Ovary (tissue), 7 donors: ENCODE measurements at regions not wholly inside any gene's neighbourhood (a gene's known extent, or its start where the extent isn't known, plus 50 kb on each side); places are given as distances from the start of the nearest gene placed in this dataset.

Experiments used
- DNase-seq, 5 donors: peaks; one replicate each; pipeline ENCODE4 v3.0.0-alpha.2; 2019 to 2020
- H3K27ac ChIP-seq, 2 donors: fragments of 200-600 bp; one replicate each; pipeline versions ENCODE4 v1.5.1 to v1.8.0; 2019 to 2022
- H3K27me3 ChIP-seq: fragments of 200-600 bp; one replicate; pipeline ENCODE4 v1.8.0; 2022
- H3K36me3 ChIP-seq: fragments of 200-600 bp; sonication (generic); one replicate; pipeline ENCODE4 v1.5.1; 2019
- H3K4me1 ChIP-seq: one replicate; pipeline ENCODE4 v1.8.1; 2013; ENCODE audit warnings: mild to moderate bottlenecking, moderate library complexity; ENCODE audit not compliant: insufficient read depth
- H3K4me3 ChIP-seq: fragments of 200-600 bp; sonication (generic); one replicate; pipeline ENCODE4 v1.5.1; 2017
- H3K9me3 ChIP-seq, 2 donors: fragments of 200-600 bp in 1 of 2; sonication (generic) in 1 of 2; one replicate each; pipeline versions ENCODE4 v1.5.1 to v1.8.1; 2013 to 2019; ENCODE audit warnings: mild to moderate bottlenecking in 1 of 2, moderate library complexity in 1 of 2
- CTCF ChIP-seq, 3 donors: fragments of 450-650 bp in 2 of 3; fragments of 200-600 bp in 1 of 3; IDR thresholded peaks; one replicate each; pipeline versions ENCODE4 v1.5.1 to v1.8.0; 2016 to 2022; ENCODE audit warnings: antibody characterized with exemption in 3 of 3, mild to moderate bottlenecking in 1 of 3
- EP300 ChIP-seq: sonication (generic); formaldehyde crosslinking; IDR thresholded peaks from one replicate; pipeline ENCODE4 v1.6.1; 2017; ENCODE audit warnings: antibody characterized with exemption
- POLR2A ChIP-seq: fragments of 450-650 bp; IDR thresholded peaks from one replicate; pipeline ENCODE4 v1.6.1; 2017; ENCODE audit warnings: antibody characterized with exemption, mild to moderate bottlenecking, moderate library complexity
- WGBS, 3 donors: extraction: QIAGEN DNeasy Blood & Tissue Kit in 1 of 3; methylation state at CpG; one replicate each; pipeline versions ENCODE4 v1.1.5 to v1.1.7; 2013 to 2017; 5-methylcytosine and 5-hydroxymethylcytosine counted together
- intact Hi-C, 4 donors: fragments of 100-400 bp; cut with DNase I; formaldehyde crosslinking; loops; one replicate each; pipeline versions ENCODE4 v1.11.0 to v1.15.1; 2022 to 2023
- donor health status: DM: no; HTN: no; CAD: no; lungs with moderate emphysema.
- donor health status: DM: no; HTN: no; CAD: no.
- donor health status: Bipolar disorder and iron deficiency.
- donor health status: DM: no; HTN: no; CAD: no.
- donor health status: DM: yes; HTN: yes; CAD: no.

- TF ChIP-seq CTCF (IDR thresholded peaks at IDR 0.05) (no peak), POLR2A (no peak), EP300 (no peak)
- Histone ChIP-seq H3K27ac (no peak overlapping the region), H3K27me3 (no peaks in the 10 kb centered on the region), H3K4me1 (peaks cover 2% of the 10 kb centered on the region), H3K4me3 (no peak overlapping the region), H3K9me3 (no peaks in the 10 kb centered on the region), H3K36me3 (no peaks in the 10 kb centered on the region)
- DNase-seq, result no peak
- WGBS, 3 donors, result 83 to 93% (median 92%) methylated on average over 2 of the region's 2 CpGs
- intact Hi-C loops, result no loop called here
Observed at GRCh38 chr13:99071211-99071610, 93.3 kb upstream of the DOCK9 start.

- H3K4me3 ChIP-seq, result no peak overlapping the region
- no peaks in the 10 kb centered on the region for H3K27me3 ChIP-seq
- H3K27ac ChIP-seq, result no peak overlapping the region
- DNase-seq, result no peak
- no peaks in the 10 kb centered on the region for H3K36me3 ChIP-seq
- 76 to 93% (median 84%) methylated on average over 6 of the region's 6 CpGs for WGBS, 3 donors
- intact Hi-C loops, result no loop called here
- no peaks in the 10 kb centered on the region for H3K9me3 ChIP-seq
- peaks cover 2% of the 10 kb centered on the region for H3K4me1 ChIP-seq
- TF ChIP-seq POLR2A (no peak), CTCF (IDR thresholded peaks at IDR 0.05) (no peak), EP300 (no peak)
Observed at GRCh38 chr13:99071666-99072065, 93.8 kb upstream of the DOCK9 start.

- DNase-seq, result no peak
- no peaks in the 10 kb centered on the region for H3K9me3 ChIP-seq
- no peaks in the 10 kb centered on the region for H3K4me1 ChIP-seq
- no peak overlapping the region for H3K4me3 ChIP-seq
- no peaks in the 10 kb centered on the region for H3K27me3 ChIP-seq
- 68 to 98% (median 94%) methylated on average over 2 of the region's 2 CpGs for WGBS, 3 donors
- TF ChIP-seq POLR2A (no peak), EP300 (no peak), CTCF (IDR thresholded peaks at IDR 0.05) (no peak)
- no peaks in the 10 kb centered on the region for H3K36me3 ChIP-seq
- intact Hi-C loops, result no loop called here
- no peak overlapping the region for H3K27ac ChIP-seq
Observed at GRCh38 chr13:99072356-99072755, 94.5 kb upstream of the DOCK9 start.

GRCh38 chr13:99072941-99073340 lies 95.1 kb upstream of the DOCK9 start:
- WGBS, 3 donors, result 51 to 63% (median 56%) methylated on average over 4 of the region's 4 CpGs
- H3K27ac ChIP-seq, result no peak overlapping the region
- H3K36me3 ChIP-seq, result no peaks in the 10 kb centered on the region
- intact Hi-C loops, result no loop called here
- no peaks in the 10 kb centered on the region for H3K27me3 ChIP-seq
- no peaks in the 10 kb centered on the region for H3K9me3 ChIP-seq
- TF ChIP-seq CTCF (IDR thresholded peaks at IDR 0.05) (no peak), EP300 (no peak), POLR2A (no peak)
- H3K4me1 ChIP-seq, result no peaks in the 10 kb centered on the region
- H3K4me3 ChIP-seq, result no peak overlapping the region
- no peak for DNase-seq

- Histone ChIP-seq H3K36me3 (no peaks in the 10 kb centered on the region), H3K4me3 (no peak overlapping the region), H3K9me3 (no peaks in the 10 kb centered on the region), H3K4me1 (no peaks in the 10 kb centered on the region), H3K27me3 (no peaks in the 10 kb centered on the region), H3K27ac (no peak overlapping the region)
- 87 to 98% (median 92%) methylated on average over 2 of the region's 2 CpGs for WGBS, 3 donors
- TF ChIP-seq POLR2A (no peak), EP300 (no peak), CTCF (IDR thresholded peaks at IDR 0.05) (no peak)
- intact Hi-C loops, result no loop called here
- no peak for DNase-seq
Observed at GRCh38 chr13:99074693-99075092, 96.8 kb upstream of the DOCK9 start.
